ENCODE measurements at regions not wholly inside any gene's neighbourhood (a gene's known extent, or its start where the extent isn't known, plus 50 kb on each side); places are given as distances from the start of the nearest gene placed in this dataset.

DNA sequence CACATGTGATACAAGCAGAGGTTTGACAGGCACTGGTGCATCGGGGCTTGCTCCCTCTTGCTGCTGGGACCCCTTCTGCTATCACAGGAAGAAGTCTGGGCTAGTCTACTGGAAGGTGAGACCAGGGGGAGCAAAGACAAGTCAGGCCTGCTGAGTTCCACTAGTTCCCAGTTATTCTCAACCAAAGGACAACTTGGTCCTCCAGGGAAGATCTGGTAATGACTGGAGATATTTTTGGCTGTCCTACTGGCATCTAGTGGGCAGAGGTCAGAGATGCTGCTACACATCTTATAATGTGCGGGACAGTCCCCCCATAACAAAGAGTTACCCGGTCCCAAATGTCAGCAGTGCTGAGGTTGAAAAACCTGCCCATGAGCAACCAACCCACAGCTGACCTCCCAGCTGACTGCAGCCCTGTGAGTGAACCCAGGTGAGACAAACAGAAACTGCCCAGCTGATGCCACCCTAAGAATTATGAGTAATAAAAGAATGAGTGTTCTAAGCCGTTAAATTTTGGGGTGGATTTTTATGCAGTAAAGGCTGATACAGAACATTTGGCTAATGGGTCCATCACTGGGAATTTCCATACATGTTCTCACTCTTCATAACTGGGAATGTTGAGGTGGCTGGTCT is 71.6 kb downstream of the NENF start:
- DNase-seq (ENCODE audit: low spot score), result no peak
- TF ChIP-seq, protein P1, sequence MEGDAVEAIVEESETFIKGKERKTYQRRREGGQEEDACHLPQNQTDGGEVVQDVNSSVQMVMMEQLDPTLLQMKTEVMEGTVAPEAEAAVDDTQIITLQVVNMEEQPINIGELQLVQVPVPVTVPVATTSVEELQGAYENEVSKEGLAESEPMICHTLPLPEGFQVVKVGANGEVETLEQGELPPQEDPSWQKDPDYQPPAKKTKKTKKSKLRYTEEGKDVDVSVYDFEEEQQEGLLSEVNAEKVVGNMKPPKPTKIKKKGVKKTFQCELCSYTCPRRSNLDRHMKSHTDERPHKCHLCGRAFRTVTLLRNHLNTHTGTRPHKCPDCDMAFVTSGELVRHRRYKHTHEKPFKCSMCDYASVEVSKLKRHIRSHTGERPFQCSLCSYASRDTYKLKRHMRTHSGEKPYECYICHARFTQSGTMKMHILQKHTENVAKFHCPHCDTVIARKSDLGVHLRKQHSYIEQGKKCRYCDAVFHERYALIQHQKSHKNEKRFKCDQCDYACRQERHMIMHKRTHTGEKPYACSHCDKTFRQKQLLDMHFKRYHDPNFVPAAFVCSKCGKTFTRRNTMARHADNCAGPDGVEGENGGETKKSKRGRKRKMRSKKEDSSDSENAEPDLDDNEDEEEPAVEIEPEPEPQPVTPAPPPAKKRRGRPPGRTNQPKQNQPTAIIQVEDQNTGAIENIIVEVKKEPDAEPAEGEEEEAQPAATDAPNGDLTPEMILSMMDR (IDR thresholded peaks at IDR 0.05; ENCODE audit: extremely low read depth, missing control alignments), result no peak

DNA sequence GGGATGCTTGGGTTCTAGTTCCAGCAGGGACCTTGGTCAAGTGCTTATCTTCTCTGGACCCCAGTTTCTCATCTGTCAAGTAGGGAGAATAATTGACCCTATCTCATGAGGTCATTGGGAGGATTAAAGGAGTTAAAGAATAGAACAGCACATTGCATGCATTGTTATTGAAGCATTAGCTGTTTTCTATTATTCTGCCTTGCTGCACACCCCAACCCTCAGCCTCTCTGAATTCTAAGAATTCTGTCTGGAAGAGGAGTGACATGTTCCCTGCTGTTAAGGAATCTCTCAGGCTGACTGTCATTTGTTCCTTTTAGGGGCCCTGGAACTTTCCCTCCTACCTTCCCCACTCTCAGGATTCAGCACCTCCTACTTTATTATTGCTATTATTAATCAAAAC is 73.9 kb downstream of the NENF start:
- no peak for DNase-seq (ENCODE audit: low spot score)
- TF ChIP-seq, protein P1 (IDR thresholded peaks at IDR 0.05; ENCODE audit: extremely low read depth, missing control alignments), result no peak

DNA sequence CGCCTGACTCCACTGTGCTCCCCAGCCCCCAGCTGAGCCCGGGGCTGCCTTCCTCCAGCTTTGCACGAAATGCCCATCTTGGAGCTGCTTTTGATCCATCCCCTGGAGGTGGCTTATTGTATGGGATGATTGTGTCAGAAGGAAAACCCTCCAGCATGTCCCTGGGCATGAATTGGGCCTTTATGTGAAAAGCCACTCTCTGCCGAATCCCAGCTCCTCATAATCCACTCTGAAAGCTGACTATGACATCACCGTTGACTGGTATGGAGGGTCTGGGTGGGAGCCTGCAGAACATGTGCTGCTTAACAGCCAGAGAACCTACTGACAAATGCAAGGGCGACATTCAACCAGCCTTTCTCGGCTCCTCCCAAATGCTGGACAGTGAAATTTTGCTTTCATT is 74.6 kb downstream of the NENF start:
- DNase-seq (ENCODE audit: low spot score), result no peak

DNA sequence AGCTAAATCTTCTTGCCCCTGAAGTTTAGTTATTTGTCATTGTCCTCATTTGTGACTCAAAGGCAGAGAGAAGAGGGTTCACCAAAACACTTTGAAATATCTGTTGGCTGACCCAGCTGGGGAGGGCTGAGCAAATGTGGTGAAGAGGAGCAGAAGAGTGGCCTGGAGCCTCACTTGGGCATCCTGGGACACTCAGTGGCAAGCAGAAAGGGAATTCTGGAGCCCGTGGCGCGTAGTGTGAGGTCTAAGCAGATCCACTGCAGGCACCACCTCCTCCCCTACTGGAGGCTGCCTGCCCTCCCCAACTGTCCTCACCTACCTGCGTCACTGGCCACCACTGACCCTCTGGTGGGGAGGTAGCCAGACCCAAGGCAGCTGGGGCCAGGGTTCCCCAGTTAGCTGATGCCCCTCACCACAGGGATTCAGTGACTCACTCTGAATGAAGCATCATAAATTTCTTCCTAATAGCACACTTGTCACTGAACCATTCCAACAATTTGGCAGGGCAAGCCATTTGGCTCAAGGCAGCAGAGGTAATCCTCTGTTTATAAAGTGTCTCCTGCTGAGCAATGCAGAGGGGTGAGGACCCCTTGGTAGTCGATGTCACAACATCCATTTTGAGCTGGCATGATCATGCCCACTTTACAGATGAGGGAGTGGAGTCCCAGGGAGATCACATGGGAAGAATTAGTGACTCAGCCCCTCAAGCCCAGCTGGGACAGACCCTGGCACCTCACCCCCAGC is 80.3 kb downstream of the NENF start:
- no peak for DNase-seq (ENCODE audit: low spot score)
- TF ChIP-seq, protein P1 (IDR thresholded peaks at IDR 0.05; ENCODE audit: extremely low read depth, missing control alignments), result no peak

More for the DNA sequence above, 74.6 kb downstream of the NENF start:
- TF ChIP-seq, protein P1 (IDR thresholded peaks at IDR 0.05; ENCODE audit: extremely low read depth, missing control alignments), result no peak

DNA sequence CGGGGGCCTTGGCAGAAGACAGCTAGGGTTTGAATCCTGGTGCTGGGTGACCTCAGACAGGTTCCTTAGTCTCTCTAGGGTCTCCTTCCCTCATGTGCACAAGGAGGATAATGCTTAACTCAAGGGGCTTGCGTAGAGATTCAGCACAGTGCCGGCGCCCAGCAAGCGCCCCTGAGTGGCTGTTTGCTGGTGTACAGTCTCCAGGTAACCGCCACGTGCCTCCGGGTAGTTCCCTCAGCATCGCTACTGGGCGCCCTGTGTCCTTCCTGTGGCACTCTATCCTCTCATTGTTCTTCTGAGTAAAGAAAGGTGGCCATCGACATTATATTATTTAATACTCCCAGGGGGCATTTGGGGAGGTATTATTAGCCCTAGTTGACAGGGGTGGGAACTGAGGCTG is 80.9 kb downstream of the NENF start:
- TF ChIP-seq, protein P1 (IDR thresholded peaks at IDR 0.05; ENCODE audit: extremely low read depth, missing control alignments), result no peak
- no peak for DNase-seq (ENCODE audit: low spot score)

DNA sequence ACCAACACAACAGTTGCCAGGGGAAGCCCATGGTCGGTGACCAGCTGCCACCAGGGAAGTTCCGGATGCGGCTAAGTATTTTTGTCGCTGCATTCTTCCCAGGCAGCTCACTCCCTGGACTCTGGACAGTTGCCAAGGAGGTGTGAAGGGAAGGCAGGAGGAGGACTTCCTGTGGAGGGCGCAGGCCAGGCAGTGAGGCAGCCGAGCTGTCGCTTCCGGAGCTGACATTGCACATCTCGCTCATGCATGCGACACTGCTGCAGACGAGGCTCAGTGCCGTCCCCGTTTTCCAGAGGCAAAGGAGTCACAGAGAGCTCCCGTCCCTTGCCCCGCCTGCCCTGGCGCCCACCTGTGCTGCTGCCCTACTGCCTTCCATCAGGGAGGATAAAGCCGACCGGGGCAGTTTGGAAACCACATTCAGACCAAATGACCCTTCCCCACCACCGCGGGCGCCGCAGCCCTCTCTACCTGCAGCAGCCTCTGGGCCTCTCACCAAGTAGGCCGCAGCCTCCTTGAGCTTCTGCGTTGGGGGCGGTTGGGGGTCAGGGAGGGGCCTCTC is 81.4 kb downstream of the NENF start:
- TF ChIP-seq, protein P1 (IDR thresholded peaks at IDR 0.05; ENCODE audit: extremely low read depth, missing control alignments), result no peak
- peak; percentile 50 for DNase-seq (ENCODE audit: low spot score)

DNA sequence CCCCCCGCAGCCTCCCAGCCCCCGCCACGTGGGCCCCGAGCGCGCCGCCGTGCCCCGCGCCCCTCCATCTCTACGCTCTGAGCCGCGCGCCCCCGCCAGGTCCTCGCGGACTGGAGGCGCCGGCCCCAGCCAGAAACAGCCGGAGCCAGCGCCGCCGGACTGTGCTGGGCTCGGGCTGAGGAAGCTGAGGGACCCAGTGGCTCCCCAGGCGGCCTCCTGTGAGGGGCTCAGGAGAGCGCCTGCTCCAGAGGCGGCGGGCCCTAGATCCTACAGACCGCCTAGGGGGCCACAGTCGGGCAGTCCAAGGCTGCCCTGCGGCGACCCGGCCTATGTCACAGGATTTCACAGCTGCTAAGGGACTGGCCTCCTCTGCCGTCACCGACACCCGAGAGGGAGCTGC is 82.1 kb downstream of the NENF start:
- TF ChIP-seq, protein P1 (IDR thresholded peaks at IDR 0.05; ENCODE audit: extremely low read depth, missing control alignments), result no peak
- peak; percentile 40 for DNase-seq (ENCODE audit: low spot score)
